GM12878 (cell line): ENCODE measurements at regions not wholly inside any gene's neighbourhood (a gene's known extent, or its start where the extent isn't known, plus 50 kb on each side); places are given as distances from the start of the nearest gene placed in this dataset.

Experiments used
- CTCF ChIP-seq, 3 experiments: IDR thresholded peaks in 2 of 3; conservative IDR thresholded peaks in 1 of 3; 2 replicates each; pipeline ENCODE4 v1.5.1; 2011; ENCODE audit warnings: low read depth in 3 of 3, low read length in 3 of 3, mild to moderate bottlenecking in 3 of 3, control low read depth in 2 of 3, moderate library complexity in 2 of 3, inconsistent platforms in 1 of 3, mixed read lengths in 1 of 3; ENCODE audit not compliant: control insufficient read depth in 2 of 3, insufficient read depth in 1 of 3; ENCODE audit errors: extremely low read depth in 1 of 3
- JUNB ChIP-seq: IDR thresholded peaks from 2 replicates; pipeline ENCODE4 v1.6.1; 2016; ENCODE audit warnings: antibody characterized with exemption, mild to moderate bottlenecking
- MYC ChIP-seq: IDR thresholded peaks from 2 replicates; pipeline ENCODE4 v1.6.1; 2011; ENCODE audit warnings: mild to moderate bottlenecking, low read length, moderate library complexity, inconsistent platforms; ENCODE audit not compliant: insufficient read depth, insufficient replicate concordance, insufficient read length, severe bottlenecking
- NR2C2 ChIP-seq: IDR thresholded peaks from 2 replicates; pipeline ENCODE4 v1.6.1; 2011; ENCODE audit warnings: borderline replicate concordance, low read depth; ENCODE audit not compliant: control insufficient read depth, insufficient read length
- POLR2AphosphoS5 ChIP-seq: IDR thresholded peaks from 2 replicates; pipeline ENCODE4 v1.6.1; 2011; ENCODE audit warnings: mild to moderate bottlenecking, low read length, inconsistent platforms
- ZNF274 ChIP-seq: IDR thresholded peaks from one replicate; pipeline ENCODE4 v1.8.0; 2011; ENCODE audit not compliant: insufficient read length, insufficient read depth
- ZZZ3 ChIP-seq: IDR thresholded peaks from 2 replicates; pipeline ENCODE4 v1.6.1; 2011; ENCODE audit warnings: low read depth; ENCODE audit not compliant: control insufficient read depth, insufficient read length

- TF ChIP-seq NR2C2 (no peak), JUNB (no peak), POLR2AphosphoS5 (no peak), MYC (no peak), CTCF (IDR thresholded peaks at IDR 0.05 in 2 of 3, conservative IDR thresholded peaks at IDR 0.05 in 1 of 3; ENCODE audit: control insufficient read depth in 2 of 3, extremely low read depth in 1 of 3, insufficient read depth in 1 of 3, low read depth in 3 of 3, low read length in 3 of 3) (no peak), ZZZ3 (no peak), ZNF274 (no peak)
Measured at GRCh38 chr2:234419726-234420125, 77.2 kb downstream of the ARL4C start.
